ENCODE measurements at regions not wholly inside any gene's neighbourhood (a gene's known extent, or its start where the extent isn't known, plus 50 kb on each side); places are given as distances from the start of the nearest gene placed in this dataset.

DNA sequence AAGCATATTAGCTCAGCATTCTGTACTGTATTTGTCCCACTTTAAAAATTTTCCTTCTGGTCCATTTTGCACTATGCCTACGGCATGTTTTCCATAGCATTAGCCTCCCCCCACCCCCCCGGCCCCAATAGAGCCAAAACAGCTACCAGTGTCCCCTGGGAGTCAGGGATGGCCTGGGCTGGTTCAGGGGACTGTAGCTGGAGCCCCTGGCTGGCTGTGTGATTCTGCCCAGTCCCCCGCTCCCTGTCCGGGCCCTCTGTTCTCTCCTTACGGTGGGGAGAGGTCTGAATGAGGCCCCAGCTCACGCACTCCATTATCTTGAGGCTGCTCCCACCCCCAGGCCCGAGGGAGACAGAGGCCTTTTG lies 70.1 kb downstream of the KLF15 start:
- TF ChIP-seq EZH2phosphoT487 (IDR thresholded peaks at IDR 0.05; ENCODE audit: insufficient read depth, low read depth) (no peak), EZH2 (IDR thresholded peaks at IDR 0.05; ENCODE audit: insufficient read depth, poor library complexity, severe bottlenecking) (no peak)

Measured in GM23248 (cell line).